Esophagus muscularis mucosa (tissue), 4 donors: ENCODE measurements at regions not wholly inside any gene's neighbourhood (a gene's known extent, or its start where the extent isn't known, plus 50 kb on each side); places are given as distances from the start of the nearest gene placed in this dataset.

Experiments
- EP300 ChIP-seq: sonication (generic); formaldehyde crosslinking; IDR thresholded peaks from one replicate; pipeline ENCODE4 v1.6.1; 2017; ENCODE audit warnings: antibody characterized with exemption
- POLR2A ChIP-seq: fragments of 450-650 bp; IDR thresholded peaks from one replicate; pipeline ENCODE4 v1.6.1; 2017; ENCODE audit warnings: antibody characterized with exemption, moderate library complexity, mild to moderate bottlenecking, low read depth
- TF ChIP-seq, protein P1 (sequence below), 3 experiments: fragments of 200-600 bp in 2 of 3; fragments of 450-650 bp in 1 of 3; sonication (generic) in 2 of 3; IDR thresholded peaks; one replicate each; pipeline ENCODE4 v1.5.1; 2017 to 2019; ENCODE audit warnings: antibody characterized with exemption in 3 of 3, mild to moderate bottlenecking in 2 of 3, moderate library complexity in 1 of 3

- no peak for TF ChIP-seq POLR2A
- TF ChIP-seq, protein P1, sequence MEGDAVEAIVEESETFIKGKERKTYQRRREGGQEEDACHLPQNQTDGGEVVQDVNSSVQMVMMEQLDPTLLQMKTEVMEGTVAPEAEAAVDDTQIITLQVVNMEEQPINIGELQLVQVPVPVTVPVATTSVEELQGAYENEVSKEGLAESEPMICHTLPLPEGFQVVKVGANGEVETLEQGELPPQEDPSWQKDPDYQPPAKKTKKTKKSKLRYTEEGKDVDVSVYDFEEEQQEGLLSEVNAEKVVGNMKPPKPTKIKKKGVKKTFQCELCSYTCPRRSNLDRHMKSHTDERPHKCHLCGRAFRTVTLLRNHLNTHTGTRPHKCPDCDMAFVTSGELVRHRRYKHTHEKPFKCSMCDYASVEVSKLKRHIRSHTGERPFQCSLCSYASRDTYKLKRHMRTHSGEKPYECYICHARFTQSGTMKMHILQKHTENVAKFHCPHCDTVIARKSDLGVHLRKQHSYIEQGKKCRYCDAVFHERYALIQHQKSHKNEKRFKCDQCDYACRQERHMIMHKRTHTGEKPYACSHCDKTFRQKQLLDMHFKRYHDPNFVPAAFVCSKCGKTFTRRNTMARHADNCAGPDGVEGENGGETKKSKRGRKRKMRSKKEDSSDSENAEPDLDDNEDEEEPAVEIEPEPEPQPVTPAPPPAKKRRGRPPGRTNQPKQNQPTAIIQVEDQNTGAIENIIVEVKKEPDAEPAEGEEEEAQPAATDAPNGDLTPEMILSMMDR (IDR thresholded peaks at IDR 0.05), result no peak
- no peak for TF ChIP-seq EP300
Measured at GRCh38 chr13:30047154-30047874, 196.9 kb upstream of the UBL3 start.
